ENCODE measurements at regions not wholly inside any gene's neighbourhood (a gene's known extent, or its start where the extent isn't known, plus 50 kb on each side); places are given as distances from the start of the nearest gene placed in this dataset.
"Not testable (repeated sequence)": the region's sequence is repeated elsewhere in the genome, so short reads cannot be mapped to it uniquely, and the experiment has no call there.

DNA sequence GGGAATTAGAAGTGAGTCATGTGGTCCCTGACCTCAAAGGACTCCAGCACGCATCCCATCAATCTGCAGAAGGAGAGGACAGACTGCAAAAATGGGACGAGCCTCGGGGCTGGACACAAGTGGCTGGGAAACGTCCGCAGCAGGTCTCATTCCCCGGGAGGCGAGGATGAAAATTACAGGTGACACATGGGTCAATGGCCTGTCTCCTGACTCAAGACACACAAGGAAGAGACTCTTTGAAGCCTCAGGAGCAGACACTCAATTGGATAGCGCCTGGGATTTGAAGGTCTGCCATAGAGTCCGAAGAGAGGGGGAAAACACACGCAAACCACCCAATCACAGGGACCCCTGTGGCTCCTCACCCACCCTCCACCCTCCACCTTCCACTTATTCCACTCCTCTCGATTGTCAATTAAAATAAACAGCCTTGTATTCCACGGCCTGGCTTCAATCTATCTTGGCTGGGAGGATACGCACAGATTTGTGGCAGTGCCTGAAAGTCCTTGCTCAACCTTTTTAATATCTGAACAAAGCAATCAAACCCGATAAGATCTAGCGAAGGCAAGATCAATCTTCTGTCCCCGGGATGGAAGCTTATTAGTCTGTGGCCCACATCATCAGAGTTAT, 101.8 kb upstream of the CADM1 start:
- DNase-seq, result no peak

GRCh38 chr11:115605397-115605796, 101.2 kb upstream of the CADM1 start:
- DNase-seq, result not testable (repeated sequence)

GRCh38 chr11:115599125-115599524, 94.9 kb upstream of the CADM1 start:
- no peak for DNase-seq

- DNase-seq, result no peak
These were observed 94.2 kb upstream of the CADM1 start for GRCh38 chr11:115598257-115598901.

GRCh38 chr11:115591380-115591779, 87.2 kb upstream of the CADM1 start:
- DNase-seq, result no peak

DNA sequence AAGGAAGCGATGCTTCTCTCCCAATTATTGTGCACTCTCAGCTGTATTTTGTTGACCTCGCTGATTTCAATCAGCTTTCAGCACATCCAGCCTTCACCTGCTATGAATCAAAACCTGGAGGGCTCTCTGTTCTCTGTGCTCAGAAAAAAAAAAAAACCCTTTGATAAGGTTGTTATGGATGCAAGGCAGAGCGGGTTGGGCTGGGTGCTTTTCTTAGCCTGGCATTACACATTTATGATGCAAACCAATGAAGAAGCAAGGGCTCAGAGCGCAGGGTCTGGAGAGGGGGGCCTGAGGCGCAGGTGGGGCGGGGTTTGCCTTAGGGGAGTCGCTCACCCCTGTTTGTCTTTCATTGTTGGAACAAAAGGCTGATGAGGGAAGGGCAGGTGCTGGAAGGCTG, 86.0 kb upstream of the CADM1 start:
- no peak for DNase-seq

DNA sequence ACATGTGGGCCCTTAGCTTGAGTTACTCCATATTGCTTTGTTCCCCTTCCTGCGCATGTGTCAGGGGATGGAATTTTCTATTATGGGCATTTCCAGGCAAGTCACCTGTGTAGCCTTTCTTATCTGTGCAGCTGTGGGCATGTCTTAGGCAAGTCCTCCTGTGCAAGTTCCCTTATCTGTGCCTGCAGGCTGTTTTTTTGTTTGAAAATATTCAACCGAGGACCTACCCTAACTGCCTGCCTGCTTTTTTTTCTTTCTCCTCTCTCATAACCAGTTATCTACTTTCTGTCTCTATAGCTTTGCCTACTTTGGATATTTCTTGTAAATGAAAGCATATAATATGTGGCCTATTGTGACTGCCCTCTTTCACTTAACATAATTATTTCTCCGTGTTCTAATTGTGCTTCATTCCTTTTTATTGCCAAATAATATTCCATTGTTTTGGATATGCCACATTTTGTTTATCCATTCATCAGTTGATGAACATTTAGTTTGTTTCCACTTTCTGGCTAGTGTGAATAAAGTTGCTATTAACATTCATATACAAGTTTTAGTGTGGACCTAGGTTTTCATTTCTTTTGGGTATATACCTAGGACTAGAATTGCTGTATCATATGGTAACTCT, 83.6 kb upstream of the CADM1 start:
- DNase-seq, result no peak

DNA sequence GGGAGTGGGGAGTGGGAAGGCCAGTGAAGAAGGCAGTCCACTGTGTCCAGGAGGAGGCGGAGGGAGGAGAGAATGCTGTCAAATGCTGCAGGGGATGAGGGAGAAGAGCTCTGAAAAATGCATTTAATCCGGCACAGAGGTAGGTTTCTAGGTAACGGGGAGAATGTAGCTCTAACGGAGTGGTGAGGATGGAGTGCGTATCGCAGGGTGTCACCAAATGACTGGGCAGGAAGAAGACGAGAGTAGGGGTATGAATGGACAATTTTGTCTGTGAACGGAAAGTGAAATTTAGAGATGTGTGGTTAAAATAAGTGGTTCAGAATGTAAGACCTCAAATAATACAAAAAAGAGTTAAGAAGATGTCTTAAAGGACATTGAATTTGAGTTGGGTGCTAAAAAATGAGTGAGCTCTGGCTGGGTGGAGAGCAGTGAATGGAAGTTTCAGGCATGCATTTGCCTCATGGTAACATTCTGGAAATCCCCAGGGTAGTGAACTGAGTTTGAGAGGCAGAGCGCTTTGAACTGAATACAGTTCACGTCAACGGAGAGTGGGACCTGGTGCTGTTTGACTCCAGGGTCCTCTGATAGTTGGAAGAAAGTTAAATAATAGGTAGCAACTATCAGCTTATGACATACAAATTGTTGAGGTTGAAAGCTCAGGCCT, 81.3 kb upstream of the CADM1 start:
- no peak for DNase-seq

DNA sequence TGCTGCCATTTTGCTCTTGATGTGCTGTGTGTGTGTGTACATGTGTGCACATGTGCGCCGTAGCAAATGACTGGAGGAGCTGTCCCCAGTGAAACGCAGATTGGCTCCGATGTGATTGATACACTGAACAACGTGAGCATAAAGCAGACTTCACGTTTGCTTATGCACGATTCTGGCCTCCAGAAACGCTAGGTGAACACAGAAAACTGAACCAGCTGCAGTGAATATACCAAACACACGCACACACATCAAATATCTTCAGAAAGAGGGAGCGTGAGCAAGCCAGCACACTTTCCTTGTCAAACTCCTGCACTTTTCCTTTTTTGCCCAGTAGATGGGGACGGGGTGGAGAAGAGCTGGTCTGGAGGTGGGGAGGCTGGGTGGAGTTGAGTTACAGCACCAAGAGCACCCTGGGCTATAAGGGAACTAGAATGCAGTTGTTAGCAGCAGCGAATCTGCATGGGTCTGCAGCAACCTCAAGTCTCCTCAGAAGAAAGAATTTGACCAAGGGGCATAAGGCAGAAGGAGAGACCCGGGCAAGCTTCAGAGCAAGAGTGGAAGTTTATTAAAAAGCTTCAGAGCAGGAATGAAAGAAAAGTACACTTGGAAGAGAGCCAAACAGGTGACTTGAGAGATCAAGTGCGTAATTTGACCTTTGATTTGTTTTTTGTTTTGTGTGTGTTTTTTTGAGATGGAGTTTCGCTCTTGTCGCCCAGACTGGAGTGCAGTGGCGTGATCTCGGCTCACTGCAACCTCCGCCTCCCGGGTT, 77.8 kb upstream of the CADM1 start:
- no peak for DNase-seq

DNA sequence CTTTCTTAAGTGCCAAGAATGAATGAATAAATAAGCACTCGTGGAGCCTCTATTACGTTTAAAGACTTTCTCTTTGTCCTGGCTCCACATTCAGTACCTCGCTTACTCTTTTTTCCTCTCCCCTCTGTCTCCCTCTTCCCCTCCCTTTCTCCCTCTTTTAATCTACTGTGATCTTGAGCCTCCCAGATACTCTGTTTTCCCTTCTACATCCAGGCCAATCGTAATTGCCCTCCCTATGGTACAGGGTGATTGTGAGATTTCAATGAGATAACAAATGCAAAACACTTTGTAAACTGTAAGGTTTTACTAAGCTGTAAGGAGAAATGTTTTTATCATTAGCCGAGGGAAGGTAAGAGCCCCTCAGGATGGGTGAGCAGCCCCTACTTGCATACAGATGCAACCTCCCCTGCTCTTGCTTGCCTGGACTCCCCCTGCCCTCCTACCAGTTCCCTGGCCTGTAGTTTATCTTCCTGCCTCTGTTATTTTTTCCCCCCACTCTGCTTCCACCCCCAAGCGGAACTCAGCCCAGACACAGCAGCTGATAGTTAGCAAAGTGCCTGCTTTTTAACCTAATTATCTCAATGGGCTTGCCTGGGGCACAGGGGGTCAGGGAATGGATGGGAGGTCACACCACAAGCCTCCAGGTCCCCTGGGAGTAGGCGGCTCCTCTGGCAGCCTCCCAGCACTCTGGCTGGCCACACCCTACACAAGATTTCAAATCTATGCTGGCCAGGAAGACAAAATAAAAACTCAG, 76.9 kb upstream of the CADM1 start:
- no peak for DNase-seq

- no peak for DNase-seq
These were observed 76.2 kb upstream of the CADM1 start for GRCh38 chr11:115580416-115580815.

DNA sequence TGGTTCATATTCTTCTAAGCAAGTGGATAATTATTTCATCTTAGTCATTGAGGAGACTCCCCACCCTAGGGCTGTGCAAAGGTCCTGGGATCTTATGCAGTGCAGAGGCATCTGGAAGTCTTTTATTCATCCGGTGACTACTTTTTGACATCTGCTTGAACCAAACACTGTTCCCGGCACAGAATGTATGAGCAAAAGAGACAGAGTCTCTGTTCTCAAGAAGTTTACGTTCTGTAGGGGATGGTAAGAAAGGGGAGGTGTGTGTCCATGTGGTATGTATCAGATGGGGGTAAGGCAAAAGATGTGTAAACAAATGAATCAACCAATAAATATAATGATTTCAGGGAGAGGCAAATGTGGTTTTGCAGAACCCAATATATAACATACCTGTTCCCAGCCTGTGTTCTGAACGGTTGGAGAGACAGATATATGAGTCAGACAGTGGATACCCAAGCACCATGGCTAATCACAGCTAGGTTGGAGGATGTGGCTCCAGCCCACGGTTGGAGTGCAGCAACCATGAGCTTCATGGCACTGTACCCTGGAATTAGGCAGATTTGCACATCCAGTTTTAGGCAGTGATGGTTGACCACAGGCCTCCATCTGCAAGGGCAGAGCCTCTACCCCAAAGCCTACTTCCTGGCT, 75.1 kb upstream of the CADM1 start:
- no peak for DNase-seq

DNA sequence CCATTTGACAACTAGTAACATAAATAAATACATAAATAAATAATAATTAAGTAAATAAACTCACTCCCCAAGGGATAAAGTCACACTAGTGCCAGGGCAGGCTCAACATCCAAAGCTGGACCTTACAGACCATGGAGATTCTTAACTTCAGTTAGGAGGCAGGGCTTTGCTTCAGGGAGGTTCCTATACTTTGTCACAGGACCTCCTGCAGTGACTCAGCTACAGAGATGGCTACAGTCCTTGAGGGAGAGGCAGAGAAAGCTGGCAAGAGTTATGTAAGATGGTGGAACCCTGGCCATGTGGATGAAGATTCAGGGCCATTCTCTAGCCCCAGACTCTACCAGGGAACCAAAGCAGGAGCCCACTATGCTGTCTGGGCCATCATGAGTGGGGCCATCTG, 74.1 kb upstream of the CADM1 start:
- DNase-seq, result no peak

DNA sequence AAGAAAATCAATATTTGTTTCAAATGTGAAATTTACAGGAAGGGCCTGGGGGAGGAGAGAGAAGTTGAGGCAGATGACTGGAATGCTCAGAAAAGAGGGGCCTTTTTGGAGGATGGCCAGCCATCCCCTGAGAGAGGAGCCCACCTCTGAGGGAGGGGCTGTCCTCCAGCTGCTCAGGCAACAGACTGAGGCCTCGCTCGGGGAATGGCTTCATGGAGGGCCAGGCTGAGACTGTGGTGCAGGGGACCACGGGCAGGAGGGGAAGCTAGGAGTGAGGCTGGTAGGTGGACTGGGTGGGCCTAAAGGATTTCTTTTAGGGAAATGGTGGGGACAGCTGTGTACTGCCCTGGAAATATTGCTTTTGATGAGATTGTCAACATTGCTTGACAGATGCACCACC, 73.5 kb upstream of the CADM1 start:
- no peak for DNase-seq

GRCh38 chr11:115576606-115577380, 72.6 kb upstream of the CADM1 start:
- no peak for DNase-seq

DNA sequence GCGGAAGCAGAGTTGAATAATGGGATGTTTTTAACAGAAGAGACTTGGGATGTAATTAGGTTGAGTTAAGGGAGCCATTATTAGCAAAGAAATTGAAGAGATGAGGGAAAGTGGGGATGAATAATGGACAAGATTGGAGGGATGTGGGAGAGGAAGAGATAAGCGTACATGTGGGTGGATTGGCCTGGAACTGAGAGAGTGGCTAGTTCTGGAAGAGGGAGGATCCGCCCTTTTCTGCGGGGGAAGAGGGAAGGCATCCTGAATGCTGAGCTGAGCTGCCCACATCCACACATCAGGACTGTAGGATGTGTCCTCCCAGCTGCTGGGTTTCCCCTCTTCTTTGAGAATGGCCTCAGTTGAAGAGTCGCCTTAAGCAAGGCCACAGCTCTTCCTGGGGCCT, 68.3 kb upstream of the CADM1 start:
- DNase-seq, result no peak

- no peak for DNase-seq
These were observed 62.1 kb upstream of the CADM1 start for GRCh38 chr11:115566180-115566764.

DNA sequence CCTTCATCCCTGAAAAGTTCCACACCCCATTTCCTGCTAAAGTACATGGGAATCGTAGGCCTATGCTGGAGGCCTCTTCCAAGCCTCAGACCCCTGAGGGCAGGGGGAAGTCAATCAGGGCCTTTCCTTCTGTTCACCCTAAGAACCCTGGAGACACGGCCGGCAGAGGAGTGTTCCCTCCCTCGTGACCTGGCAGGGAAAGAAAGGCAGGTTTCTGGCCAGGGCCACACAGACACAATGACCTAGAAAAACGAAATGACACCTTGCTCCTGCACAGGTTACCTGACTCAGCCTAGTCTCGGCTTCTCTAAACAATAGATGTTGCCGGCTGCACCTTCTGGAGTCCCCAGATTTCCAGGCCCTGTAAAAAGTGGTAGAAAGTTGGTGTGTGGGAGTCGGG, 60.6 kb upstream of the CADM1 start:
- DNase-seq, result no peak

DNA sequence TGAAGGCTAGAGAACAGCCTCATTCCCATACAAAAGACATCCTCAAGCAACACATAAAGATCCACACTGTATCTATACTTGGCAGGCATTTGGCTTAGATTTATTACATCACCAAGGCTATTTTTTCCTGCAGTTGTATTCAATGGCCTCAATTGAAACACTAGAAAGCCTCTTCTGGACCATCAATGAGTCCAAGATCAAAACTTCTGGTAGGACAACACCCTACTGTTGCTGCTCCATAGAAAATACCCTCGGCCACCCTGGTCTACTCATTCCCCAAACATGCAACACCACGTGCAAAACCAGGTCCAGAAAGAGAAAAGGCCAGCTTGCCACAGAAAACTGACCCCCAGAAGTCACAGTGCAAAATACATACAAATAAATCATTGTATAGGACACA, 56.9 kb upstream of the CADM1 start:
- DNase-seq, result no peak

DNA sequence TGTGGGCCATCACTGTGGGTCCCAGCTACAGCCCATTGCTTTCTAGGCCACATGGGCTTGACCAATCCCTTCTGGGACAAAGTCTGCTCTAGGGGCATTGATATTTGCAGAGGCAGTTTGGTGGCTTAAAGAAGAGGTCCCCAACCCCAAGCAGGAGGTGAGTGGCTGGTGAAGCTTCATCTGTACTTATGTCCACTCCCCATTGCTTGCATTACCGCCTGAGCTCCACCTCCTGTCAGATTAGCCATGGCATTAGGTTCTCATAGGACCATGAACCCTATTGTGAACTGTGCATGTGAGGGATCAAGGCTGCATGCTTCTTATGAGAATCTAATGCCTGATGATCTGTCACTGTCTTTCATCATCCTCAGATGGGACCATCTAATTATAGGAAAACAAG, 54.4 kb upstream of the CADM1 start:
- no peak for DNase-seq

GRCh38 chr11:115557681-115558080, 53.5 kb upstream of the CADM1 start:
- no peak for DNase-seq

All from stimulated activated CD4-positive, alpha-beta T cell treated with anti-CD3 and anti-CD28 coated beads, Interleukin-1b, Interleukin-23, amount 100 ng/mL, for 48 hours (primary cell).